MG63 (cell line): ENCODE measurements at regions not wholly inside any gene's neighbourhood (a gene's known extent, or its start where the extent isn't known, plus 50 kb on each side); places are given as distances from the start of the nearest gene placed in this dataset.

Experiments used
- DNase-seq: peaks from one replicate; pipeline ENCODE4 v3.0.0-alpha.2; 2020
- H3K27me3 ChIP-seq: fragments of 250-450 bp; sonication (Bioruptor Pico); 2 replicates; pipeline ENCODE4 v1.5.1; 2020; ENCODE audit warnings: mild to moderate bottlenecking, moderate library complexity
- H3K36me3 ChIP-seq: fragments of 250-450 bp; sonication (Bioruptor Pico); 2 replicates; pipeline ENCODE4 v1.5.1; 2020; ENCODE audit warnings: mild to moderate bottlenecking, moderate library complexity
- H3K4me3 ChIP-seq: fragments of 250-450 bp; sonication (Bioruptor Pico); 2 replicates; pipeline ENCODE4 v1.5.1; 2020; ENCODE audit warnings: mild to moderate bottlenecking, moderate library complexity
- H3K9me3 ChIP-seq: fragments of 250-450 bp; sonication (Bioruptor Pico); 2 replicates; pipeline ENCODE4 v1.5.1; 2020; ENCODE audit warnings: mild to moderate bottlenecking, moderate library complexity

GRCh38 chr11:110376711-110377324 is 52.9 kb upstream of the FDX1 start:
- Histone ChIP-seq H3K9me3 (no peaks in the 10 kb centered on the region), H3K36me3 (no peaks in the 10 kb centered on the region), H3K27me3 (no peaks in the 10 kb centered on the region), H3K4me3 (no peak overlapping the region)
- DNase-seq, result peak; percentile 64

GRCh38 chr11:110377434-110377833 is 52.3 kb upstream of the FDX1 start:
- Histone ChIP-seq H3K27me3 (no peaks in the 10 kb centered on the region), H3K9me3 (no peaks in the 10 kb centered on the region), H3K36me3 (no peaks in the 10 kb centered on the region), H3K4me3 (no peak overlapping the region)
- DNase-seq, result no peak

DNA sequence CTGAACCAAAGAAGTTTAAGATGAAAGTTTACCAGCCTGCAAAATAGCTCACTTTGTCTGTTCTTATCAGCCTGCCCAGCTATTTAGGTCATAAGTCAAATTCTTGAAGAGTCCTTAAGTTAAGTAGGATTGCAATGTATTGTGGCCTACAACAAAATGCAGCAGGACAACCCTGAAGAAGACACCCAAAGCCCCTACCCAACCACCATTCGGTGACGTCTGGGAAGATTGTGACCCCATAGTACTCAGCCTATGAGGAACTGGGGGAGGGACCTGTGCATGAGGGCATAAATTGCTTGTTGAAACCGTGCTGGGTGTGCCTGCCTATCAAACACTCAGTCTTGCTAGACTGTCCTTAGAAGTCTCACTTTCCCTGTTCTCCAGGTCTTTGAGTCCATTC is 50.5 kb upstream of the FDX1 start:
- Histone ChIP-seq H3K4me3 (no peak overlapping the region), H3K9me3 (no peaks in the 10 kb centered on the region), H3K27me3 (no peaks in the 10 kb centered on the region), H3K36me3 (no peaks in the 10 kb centered on the region)
- DNase-seq, result no peak

- no peaks in the 10 kb centered on the region for H3K9me3 ChIP-seq
- H3K4me3 ChIP-seq, result no peak overlapping the region
- no peaks in the 10 kb centered on the region for H3K27me3 ChIP-seq
- no peaks in the 10 kb centered on the region for H3K36me3 ChIP-seq
- DNase-seq, result no peak
These were observed 49.8 kb upstream of the FDX1 start for GRCh38 chr11:110379936-110380335.
